GM23338 (cell line): ENCODE measurements at regions not wholly inside any gene's neighbourhood (a gene's known extent, or its start where the extent isn't known, plus 50 kb on each side); places are given as distances from the start of the nearest gene placed in this dataset.

Experiments used
- ATAC-seq: fragments of 200-7000 bp; cut with Tn5 transposase; 3 replicates; pipeline ENCODE4 v1.9.1; 2020
- DNase-seq: peaks from one replicate; pipeline ENCODE4 v3.0.0-alpha.2; 2015; ENCODE audit warnings: low spot score
- H2AFZ ChIP-seq: fragments of 200-600 bp; sonication (generic); 2 replicates; pipeline ENCODE4 v1.8.0; 2016; ENCODE audit warnings: antibody characterized with exemption, mild to moderate bottlenecking, moderate library complexity
- H3F3A ChIP-seq: fragments of 200-600 bp; sonication (generic); replicated peaks from 2 replicates; pipeline ENCODE4 v1.8.0; 2017; ENCODE audit warnings: antibody characterized with exemption, mixed run types, low read depth
- H3K27ac ChIP-seq: fragments of 200-600 bp; sonication (generic); 2 replicates; pipeline ENCODE4 v1.6.1; 2016; ENCODE audit warnings: low read depth
- H3K27me3 ChIP-seq: fragments of 200-600 bp; sonication (generic); 2 replicates; pipeline ENCODE4 v1.8.0; 2016; ENCODE audit warnings: mild to moderate bottlenecking, mixed run types, moderate library complexity; ENCODE audit not compliant: insufficient read depth
- H3K36me3 ChIP-seq: fragments of 200-600 bp; sonication (generic); 2 replicates; pipeline ENCODE4 v1.8.0; 2016; ENCODE audit warnings: mild to moderate bottlenecking; ENCODE audit not compliant: insufficient read depth
- H3K4me1 ChIP-seq: fragments of 200-600 bp; sonication (generic); 2 replicates; pipeline ENCODE4 v1.8.0; 2016; ENCODE audit warnings: mild to moderate bottlenecking, moderate library complexity; ENCODE audit not compliant: insufficient read depth
- H3K4me2 ChIP-seq: fragments of 200-600 bp; sonication (generic); 2 replicates; pipeline ENCODE4 v1.7.1; 2017; ENCODE audit warnings: mixed run types
- H3K4me3 ChIP-seq: fragments of 200-600 bp; sonication (generic); 2 replicates; pipeline ENCODE4 v1.6.1; 2016; ENCODE audit warnings: mixed run types
- H3K79me2 ChIP-seq: fragments of 200-600 bp; sonication (generic); replicated peaks from 2 replicates; pipeline ENCODE4 v1.8.0; 2017; ENCODE audit warnings: mild to moderate bottlenecking; ENCODE audit not compliant: insufficient read depth
- H3K9me2 ChIP-seq: fragments of 200-600 bp; sonication (generic); 2 replicates; pipeline ENCODE4 v1.8.0; 2017; ENCODE audit not compliant: insufficient read depth
- H4K20me1 ChIP-seq: fragments of 200-600 bp; sonication (generic); replicated peaks from 2 replicates; pipeline ENCODE4 v1.8.0; 2017; ENCODE audit warnings: mild to moderate bottlenecking; ENCODE audit not compliant: insufficient read depth
- H3K27ac Mint-ChIP-seq: 2 replicates; pipeline ENCODE4 v1.8.0; 2020; ENCODE audit warnings: inconsistent platforms, mild to moderate bottlenecking, moderate library complexity, mixed read lengths
- H3K27me3 Mint-ChIP-seq: 3 replicates; pipeline ENCODE4 v1.8.0; 2022; ENCODE audit warnings: low read depth, mild to moderate bottlenecking, moderate library complexity, mixed read lengths, inconsistent platforms; ENCODE audit not compliant: insufficient read depth, poor library complexity
- H3K36me3 Mint-ChIP-seq: 3 replicates; pipeline ENCODE4 v1.8.0; 2021; ENCODE audit warnings: low read depth, mild to moderate bottlenecking, inconsistent platforms, moderate library complexity, mixed read lengths
- H3K4me1 Mint-ChIP-seq: 3 replicates; pipeline ENCODE4 v1.8.0; 2020; ENCODE audit warnings: mild to moderate bottlenecking, inconsistent platforms, mixed read lengths
- H3K4me3 Mint-ChIP-seq: 3 replicates; pipeline ENCODE4 v1.8.0; 2021; ENCODE audit warnings: moderate library complexity, mild to moderate bottlenecking, inconsistent platforms, mixed read lengths
- H3K9me3 Mint-ChIP-seq: 3 replicates; pipeline ENCODE4 v1.8.0; 2020; ENCODE audit warnings: moderate library complexity, mild to moderate bottlenecking, inconsistent platforms, mixed read lengths
- ETS1 ChIP-seq: IDR thresholded peaks from 2 replicates; pipeline ENCODE4 v1.6.1; 2016; ENCODE audit warnings: antibody characterized with exemption
- EZH2 ChIP-seq: fragments of 200-600 bp; sonication (generic); IDR thresholded peaks from one replicate; pipeline ENCODE4 v1.8.0; 2017; ENCODE audit warnings: antibody characterized with exemption, mild to moderate bottlenecking, low read depth; ENCODE audit not compliant: unreplicated experiment
- NANOG ChIP-seq: IDR thresholded peaks from 2 replicates; pipeline ENCODE4 v1.6.1; 2016; ENCODE audit warnings: antibody characterized with exemption, borderline replicate concordance
- POLR2AphosphoS5 ChIP-seq: IDR thresholded peaks from 2 replicates; pipeline ENCODE4 v1.6.1; 2016; ENCODE audit warnings: antibody characterized with exemption, low read depth
- ZNF114 ChIP-seq: fragments of 250-450 bp; sonication (Bioruptor Pico); IDR thresholded peaks from 2 replicates; pipeline ENCODE4 v1.5.0; 2020; ENCODE audit warnings: mild to moderate bottlenecking, moderate library complexity
- TF ChIP-seq, protein P1 (sequence below): fragments of 250-450 bp; sonication (Bioruptor Pico); IDR thresholded peaks from 2 replicates; pipeline ENCODE4 v1.5.0; 2020; ENCODE audit warnings: mild to moderate bottlenecking, moderate library complexity
- TF ChIP-seq, protein P2 (sequence below), 2 experiments: fragments of 200-600 bp in 1 of 2; sonication (generic) in 1 of 2; conservative IDR thresholded peaks; 2 replicates each; pipeline versions ENCODE4 v1.5.1 to v1.6.1; 2016 to 2017; ENCODE audit warnings: antibody characterized with exemption in 2 of 2, low read depth in 2 of 2, mild to moderate bottlenecking in 2 of 2, moderate library complexity in 1 of 2

DNA sequence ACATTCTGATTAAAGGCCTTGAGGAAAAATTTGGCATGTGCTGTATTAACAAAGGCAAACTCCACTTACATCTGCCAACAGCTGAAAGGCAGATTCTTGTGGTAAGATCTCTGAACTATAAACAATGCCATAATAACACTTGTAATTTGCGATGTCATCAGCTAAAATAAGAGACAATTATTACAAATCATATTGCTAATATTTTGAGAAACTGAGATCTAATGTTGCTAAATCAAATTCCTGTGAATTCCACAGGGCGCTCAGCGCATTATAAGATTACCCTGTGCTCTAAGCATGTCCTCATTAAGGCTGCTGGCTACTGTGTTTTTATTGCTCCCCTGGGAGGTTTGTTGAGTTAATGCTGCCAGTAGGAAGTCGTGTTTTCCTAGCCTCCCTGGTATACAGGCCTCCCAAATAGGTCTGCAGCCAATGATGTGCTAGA lies 244.8 kb downstream of the DACT1 start (continued):
- TF ChIP-seq EZH2 (no peak), POLR2AphosphoS5 (no peak), ETS1 (no peak), ZNF114 (CRISPR knock-in tag) (no peak), NANOG (no peak)
- TF ChIP-seq, protein P1, sequence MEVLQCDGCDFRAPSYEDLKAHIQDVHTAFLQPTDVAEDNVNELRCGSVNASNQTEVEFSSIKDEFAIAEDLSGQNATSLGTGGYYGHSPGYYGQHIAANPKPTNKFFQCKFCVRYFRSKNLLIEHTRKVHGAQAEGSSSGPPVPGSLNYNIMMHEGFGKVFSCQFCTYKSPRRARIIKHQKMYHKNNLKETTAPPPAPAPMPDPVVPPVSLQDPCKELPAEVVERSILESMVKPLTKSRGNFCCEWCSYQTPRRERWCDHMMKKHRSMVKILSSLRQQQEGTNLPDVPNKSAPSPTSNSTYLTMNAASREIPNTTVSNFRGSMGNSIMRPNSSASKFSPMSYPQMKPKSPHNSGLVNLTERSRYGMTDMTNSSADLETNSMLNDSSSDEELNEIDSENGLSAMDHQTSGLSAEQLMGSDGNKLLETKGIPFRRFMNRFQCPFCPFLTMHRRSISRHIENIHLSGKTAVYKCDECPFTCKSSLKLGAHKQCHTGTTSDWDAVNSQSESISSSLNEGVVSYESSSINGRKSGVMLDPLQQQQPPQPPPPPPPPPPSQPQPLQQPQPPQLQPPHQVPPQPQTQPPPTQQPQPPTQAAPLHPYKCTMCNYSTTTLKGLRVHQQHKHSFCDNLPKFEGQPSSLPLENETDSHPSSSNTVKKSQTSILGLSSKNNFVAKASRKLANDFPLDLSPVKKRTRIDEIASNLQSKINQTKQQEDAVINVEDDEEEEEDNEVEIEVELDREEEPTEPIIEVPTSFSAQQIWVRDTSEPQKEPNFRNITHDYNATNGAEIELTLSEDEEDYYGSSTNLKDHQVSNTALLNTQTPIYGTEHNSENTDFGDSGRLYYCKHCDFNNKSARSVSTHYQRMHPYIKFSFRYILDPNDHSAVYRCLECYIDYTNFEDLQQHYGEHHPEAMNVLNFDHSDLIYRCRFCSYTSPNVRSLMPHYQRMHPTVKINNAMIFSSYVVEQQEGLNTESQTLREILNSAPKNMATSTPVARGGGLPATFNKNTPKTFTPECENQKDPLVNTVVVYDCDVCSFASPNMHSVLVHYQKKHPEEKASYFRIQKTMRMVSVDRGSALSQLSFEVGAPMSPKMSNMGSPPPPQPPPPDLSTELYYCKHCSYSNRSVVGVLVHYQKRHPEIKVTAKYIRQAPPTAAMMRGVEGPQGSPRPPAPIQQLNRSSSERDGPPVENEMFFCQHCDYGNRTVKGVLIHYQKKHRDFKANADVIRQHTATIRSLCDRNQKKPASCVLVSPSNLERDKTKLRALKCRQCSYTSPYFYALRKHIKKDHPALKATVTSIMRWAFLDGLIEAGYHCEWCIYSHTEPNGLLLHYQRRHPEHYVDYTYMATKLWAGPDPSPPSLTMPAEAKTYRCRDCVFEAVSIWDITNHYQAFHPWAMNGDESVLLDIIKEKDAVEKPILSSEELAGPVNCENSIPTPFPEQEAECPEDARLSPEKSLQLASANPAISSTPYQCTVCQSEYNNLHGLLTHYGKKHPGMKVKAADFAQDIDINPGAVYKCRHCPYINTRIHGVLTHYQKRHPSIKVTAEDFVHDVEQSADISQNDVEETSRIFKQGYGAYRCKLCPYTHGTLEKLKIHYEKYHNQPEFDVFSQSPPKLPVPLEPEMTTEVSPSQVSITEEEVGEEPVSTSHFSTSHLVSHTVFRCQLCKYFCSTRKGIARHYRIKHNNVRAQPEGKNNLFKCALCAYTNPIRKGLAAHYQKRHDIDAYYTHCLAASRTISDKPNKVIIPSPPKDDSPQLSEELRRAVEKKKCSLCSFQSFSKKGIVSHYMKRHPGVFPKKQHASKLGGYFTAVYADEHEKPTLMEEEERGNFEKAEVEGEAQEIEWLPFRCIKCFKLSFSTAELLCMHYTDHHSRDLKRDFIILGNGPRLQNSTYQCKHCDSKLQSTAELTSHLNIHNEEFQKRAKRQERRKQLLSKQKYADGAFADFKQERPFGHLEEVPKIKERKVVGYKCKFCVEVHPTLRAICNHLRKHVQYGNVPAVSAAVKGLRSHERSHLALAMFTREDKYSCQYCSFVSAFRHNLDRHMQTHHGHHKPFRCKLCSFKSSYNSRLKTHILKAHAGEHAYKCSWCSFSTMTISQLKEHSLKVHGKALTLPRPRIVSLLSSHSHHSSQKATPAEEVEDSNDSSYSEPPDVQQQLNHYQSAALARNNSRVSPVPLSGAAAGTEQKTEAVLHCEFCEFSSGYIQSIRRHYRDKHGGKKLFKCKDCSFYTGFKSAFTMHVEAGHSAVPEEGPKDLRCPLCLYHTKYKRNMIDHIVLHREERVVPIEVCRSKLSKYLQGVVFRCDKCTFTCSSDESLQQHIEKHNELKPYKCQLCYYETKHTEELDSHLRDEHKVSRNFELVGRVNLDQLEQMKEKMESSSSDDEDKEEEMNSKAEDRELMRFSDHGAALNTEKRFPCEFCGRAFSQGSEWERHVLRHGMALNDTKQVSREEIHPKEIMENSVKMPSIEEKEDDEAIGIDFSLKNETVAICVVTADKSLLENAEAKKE (CRISPR knock-in tag): no peak

DNA sequence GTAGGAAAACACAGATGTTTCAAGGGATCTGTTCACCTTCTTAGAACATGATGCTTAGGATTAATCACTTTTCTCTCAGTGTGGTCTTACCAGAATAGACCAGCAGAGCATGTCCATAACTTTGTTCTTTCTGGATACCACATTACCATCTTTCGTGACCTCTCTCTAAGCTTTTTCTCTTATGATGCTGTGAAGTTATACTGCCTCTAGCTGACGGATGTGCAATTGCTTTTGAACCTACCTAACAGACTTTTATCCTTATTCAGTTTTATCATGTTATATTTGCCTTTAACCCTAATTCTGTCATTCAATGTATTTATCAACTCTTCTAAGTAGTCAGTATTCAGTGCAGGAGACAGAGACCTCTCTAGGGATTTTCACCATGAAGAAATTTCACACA lies 246.7 kb downstream of the DACT1 start:
- H3K27ac ChIP-seq: no peak overlapping the region
- no peaks in the 10 kb centered on the region for H3K36me3 ChIP-seq
- H3F3A ChIP-seq: no peaks in the 10 kb centered on the region
- H3K9me3 Mint-ChIP-seq: no peaks in the 10 kb centered on the region
- H3K27ac Mint-ChIP-seq: no peak overlapping the region
- peaks cover 3% of the 10 kb centered on the region; the same call in 1 of the 2 replicates for H3K9me2 ChIP-seq
- DNase-seq (peak; percentile 45), ATAC-seq (no peak)
- H3K79me2 ChIP-seq: no peaks in the 10 kb centered on the region
- no peaks in the 10 kb centered on the region for H4K20me1 ChIP-seq
- H3K27me3 Mint-ChIP-seq: no peaks in the 10 kb centered on the region
- no peaks in the 10 kb centered on the region for H3K27me3 ChIP-seq
- no peaks in the 10 kb centered on the region for H3K4me1 Mint-ChIP-seq
- TF ChIP-seq ZNF114 (CRISPR knock-in tag): no peak
- TF ChIP-seq, protein P2, sequence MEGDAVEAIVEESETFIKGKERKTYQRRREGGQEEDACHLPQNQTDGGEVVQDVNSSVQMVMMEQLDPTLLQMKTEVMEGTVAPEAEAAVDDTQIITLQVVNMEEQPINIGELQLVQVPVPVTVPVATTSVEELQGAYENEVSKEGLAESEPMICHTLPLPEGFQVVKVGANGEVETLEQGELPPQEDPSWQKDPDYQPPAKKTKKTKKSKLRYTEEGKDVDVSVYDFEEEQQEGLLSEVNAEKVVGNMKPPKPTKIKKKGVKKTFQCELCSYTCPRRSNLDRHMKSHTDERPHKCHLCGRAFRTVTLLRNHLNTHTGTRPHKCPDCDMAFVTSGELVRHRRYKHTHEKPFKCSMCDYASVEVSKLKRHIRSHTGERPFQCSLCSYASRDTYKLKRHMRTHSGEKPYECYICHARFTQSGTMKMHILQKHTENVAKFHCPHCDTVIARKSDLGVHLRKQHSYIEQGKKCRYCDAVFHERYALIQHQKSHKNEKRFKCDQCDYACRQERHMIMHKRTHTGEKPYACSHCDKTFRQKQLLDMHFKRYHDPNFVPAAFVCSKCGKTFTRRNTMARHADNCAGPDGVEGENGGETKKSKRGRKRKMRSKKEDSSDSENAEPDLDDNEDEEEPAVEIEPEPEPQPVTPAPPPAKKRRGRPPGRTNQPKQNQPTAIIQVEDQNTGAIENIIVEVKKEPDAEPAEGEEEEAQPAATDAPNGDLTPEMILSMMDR (conservative IDR thresholded peaks at IDR 0.05; ENCODE audit: low read depth in 2 of 2): peak; percentile 56 to 65
- H3K4me1 ChIP-seq: no peaks in the 10 kb centered on the region
- no peak overlapping the region for H3K4me3 Mint-ChIP-seq
- H3K4me2 ChIP-seq: no peak overlapping the region
- no peaks in the 10 kb centered on the region for H3K36me3 Mint-ChIP-seq
- no peak overlapping the region for H2AFZ ChIP-seq
- no peak overlapping the region for H3K4me3 ChIP-seq
